RWPE2 (cell line): ENCODE measurements at regions not wholly inside any gene's neighbourhood (a gene's known extent, or its start where the extent isn't known, plus 50 kb on each side); places are given as distances from the start of the nearest gene placed in this dataset.

Source experiments
- ATAC-seq: fragments of 200-7000 bp; cut with Tn5 transposase; 3 replicates; pipeline ENCODE4 v1.9.1; 2021; ENCODE audit warnings: low read depth
- DNase-seq: peaks from one replicate; pipeline ENCODE4 v3.0.0-alpha.2; 2020; ENCODE audit warnings: low spot score
- H3K27ac ChIP-seq: fragments of 450-650 bp; 2 replicates; pipeline ENCODE4 v1.5.1; 2017; ENCODE audit warnings: mild to moderate bottlenecking; ENCODE audit not compliant: poor library complexity, severe bottlenecking
- H3K27me3 ChIP-seq: fragments of 250-450 bp; sonication (Bioruptor Pico); 2 replicates; pipeline ENCODE4 v1.5.1; 2021; ENCODE audit warnings: mild to moderate bottlenecking, moderate library complexity; ENCODE audit not compliant: insufficient read depth, poor library complexity, severe bottlenecking
- H3K36me3 ChIP-seq: fragments of 250-450 bp; sonication (Bioruptor Pico); 2 replicates; pipeline ENCODE4 v1.5.1; 2020; ENCODE audit warnings: low read depth, mild to moderate bottlenecking, moderate library complexity
- H3K4me1 ChIP-seq: fragments of 250-450 bp; sonication (Bioruptor Pico); 2 replicates; pipeline ENCODE4 v1.5.1; 2021; ENCODE audit warnings: mild to moderate bottlenecking, moderate library complexity; ENCODE audit not compliant: insufficient read depth, poor library complexity, severe bottlenecking
- H3K4me3 ChIP-seq: fragments of 250-450 bp; sonication (Bioruptor Pico); 2 replicates; pipeline ENCODE4 v1.5.1; 2021; ENCODE audit warnings: mild to moderate bottlenecking, moderate library complexity; ENCODE audit not compliant: severe bottlenecking
- H3K9me3 ChIP-seq: fragments of 250-450 bp; sonication (Bioruptor Pico); 2 replicates; pipeline ENCODE4 v1.5.1; 2021; ENCODE audit warnings: mild to moderate bottlenecking, moderate library complexity; ENCODE audit not compliant: severe bottlenecking
- CTCF ChIP-seq: fragments of 450-650 bp; IDR thresholded peaks from one replicate; pipeline ENCODE4 v1.5.1; 2017; ENCODE audit warnings: mild to moderate bottlenecking, moderate library complexity; ENCODE audit not compliant: poor library complexity, severe bottlenecking

GRCh38 chr18:62637403-62637802 is 77.9 kb upstream of the PHLPP1 start:
- Histone ChIP-seq H3K36me3 (no peaks in the 10 kb centered on the region), H3K9me3 (no peaks in the 10 kb centered on the region), H3K4me3 (no peak overlapping the region), H3K4me1 (peaks cover 16% of the 10 kb centered on the region), H3K27me3 (no peaks in the 10 kb centered on the region), H3K27ac (no peak overlapping the region)
- DNase-seq (no peak), ATAC-seq (no peak)
- no peak for TF ChIP-seq CTCF

DNA sequence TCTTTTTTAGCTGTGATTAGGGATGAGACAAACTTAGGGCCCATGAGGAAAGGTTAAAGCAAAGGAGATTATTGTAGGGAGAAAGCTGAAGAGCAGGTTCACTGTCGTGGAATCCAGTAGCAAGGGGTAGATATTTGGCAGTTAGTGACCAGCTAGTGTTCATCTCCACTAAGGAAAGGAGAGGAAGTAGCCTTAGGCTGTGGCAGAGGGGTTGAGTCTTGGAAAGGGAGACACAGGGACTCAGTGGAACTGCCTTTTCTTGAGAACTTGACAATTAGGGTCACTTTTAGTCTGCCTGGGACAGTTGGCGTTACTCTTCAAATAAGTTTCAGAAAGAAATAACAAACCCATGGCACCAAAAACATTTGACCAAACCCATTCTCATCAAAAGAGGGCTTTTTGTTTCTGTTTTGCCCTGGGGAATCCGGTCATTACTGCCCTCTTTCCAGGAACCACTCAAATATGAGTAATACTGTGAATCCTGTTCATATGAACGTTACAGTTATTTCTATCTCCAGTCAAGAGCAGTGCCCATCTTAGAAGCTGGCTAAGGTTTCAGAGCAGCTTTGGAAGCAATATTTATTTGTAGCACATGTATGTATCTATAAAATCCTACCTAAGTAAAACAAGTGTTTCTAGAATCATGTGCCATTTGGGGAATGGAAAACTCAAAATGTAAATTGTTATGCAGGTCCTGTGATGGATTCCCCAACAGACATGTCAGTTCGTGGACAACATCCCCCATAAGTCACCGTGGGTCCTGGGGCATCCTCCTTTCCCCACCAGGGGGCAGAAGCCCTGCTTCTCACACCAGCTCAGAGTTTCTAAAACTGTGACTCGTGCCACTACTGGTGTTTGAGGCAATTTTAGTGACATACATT is 77.3 kb upstream of the PHLPP1 start:
- DNase-seq (no peak), ATAC-seq (no peak)
- H3K9me3 ChIP-seq, result no peaks in the 10 kb centered on the region
- no peaks in the 10 kb centered on the region for H3K27me3 ChIP-seq
- H3K36me3 ChIP-seq, result no peaks in the 10 kb centered on the region
- H3K27ac ChIP-seq, result no peak overlapping the region
- TF ChIP-seq CTCF, result peak; percentile 30
- no peak overlapping the region for H3K4me3 ChIP-seq
- H3K4me1 ChIP-seq, result peaks cover 16% of the 10 kb centered on the region

DNA sequence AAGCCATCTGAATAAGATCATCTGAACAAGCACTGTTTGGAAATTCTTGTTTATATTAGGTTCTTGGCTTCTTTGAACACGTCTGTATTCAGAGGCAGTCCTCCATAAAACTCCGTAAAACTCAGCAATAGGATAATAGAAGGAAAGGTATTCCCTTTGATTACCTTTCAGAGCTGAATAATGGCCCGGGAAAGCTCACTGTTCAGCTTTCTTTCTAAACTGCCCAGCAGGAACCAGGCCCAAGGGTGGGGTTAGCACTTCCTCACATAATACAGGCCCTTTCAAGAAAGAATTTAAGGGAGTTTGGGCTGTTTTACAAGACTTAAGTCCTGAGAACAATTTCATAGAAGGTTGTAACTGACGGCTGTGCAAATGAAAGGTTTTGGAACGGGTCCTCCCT is 72.2 kb upstream of the PHLPP1 start:
- Histone ChIP-seq H3K9me3 (no peaks in the 10 kb centered on the region), H3K36me3 (no peaks in the 10 kb centered on the region), H3K27me3 (no peaks in the 10 kb centered on the region), H3K4me3 (no peak overlapping the region), H3K27ac (no peak overlapping the region), H3K4me1 (no peaks in the 10 kb centered on the region)
- ATAC-seq (no peak), DNase-seq (no peak)
- no peak for TF ChIP-seq CTCF

DNA sequence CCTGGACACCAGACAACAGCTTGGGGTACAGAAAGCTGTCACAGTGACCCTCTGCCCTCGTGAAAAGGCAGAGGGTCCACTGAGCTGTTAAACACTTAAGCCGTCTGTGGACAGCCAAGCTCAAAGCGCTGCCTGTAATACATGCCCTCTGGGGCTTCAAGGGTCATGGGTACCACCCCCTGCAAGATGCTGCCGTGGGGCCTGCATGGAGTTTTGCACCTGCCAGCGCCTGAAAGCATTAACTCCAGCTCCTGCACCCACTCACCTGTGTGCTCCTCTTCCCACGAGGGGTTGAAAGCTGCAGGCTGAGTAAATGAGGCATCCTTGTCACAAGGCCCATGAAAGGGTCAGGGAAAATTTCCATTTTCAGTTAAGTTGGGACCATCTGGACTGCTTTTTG is 70.6 kb upstream of the PHLPP1 start:
- H3K36me3 ChIP-seq, result no peaks in the 10 kb centered on the region
- H3K4me3 ChIP-seq, result no peak overlapping the region
- no peak overlapping the region for H3K27ac ChIP-seq
- no peak for ATAC-seq
- no peaks in the 10 kb centered on the region for H3K27me3 ChIP-seq
- TF ChIP-seq CTCF, result no peak
- no peaks in the 10 kb centered on the region for H3K4me1 ChIP-seq
- no peaks in the 10 kb centered on the region for H3K9me3 ChIP-seq
- no peak for DNase-seq

DNA sequence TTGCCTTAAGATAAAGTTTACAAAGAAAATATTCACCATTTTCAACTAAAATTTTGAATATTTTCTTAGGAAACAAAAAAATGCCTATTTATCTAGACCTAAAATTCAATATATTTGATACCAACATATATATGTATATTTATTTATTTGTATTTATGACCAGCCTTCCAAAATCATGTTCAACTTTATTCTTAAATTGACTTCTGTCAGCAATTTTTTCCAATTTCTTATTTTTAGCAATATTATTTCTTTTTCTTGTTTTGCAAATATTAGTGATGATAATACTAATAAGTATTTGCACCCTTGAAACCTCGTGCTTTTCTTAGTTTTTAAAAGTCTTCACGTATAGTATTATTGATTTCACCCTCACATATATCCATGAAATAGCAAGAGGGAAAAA is 68.2 kb upstream of the PHLPP1 start:
- no peak for DNase-seq
- no peaks in the 10 kb centered on the region for H3K4me1 ChIP-seq
- H3K9me3 ChIP-seq, result no peaks in the 10 kb centered on the region
- no peak overlapping the region for H3K4me3 ChIP-seq
- no peaks in the 10 kb centered on the region for H3K36me3 ChIP-seq
- H3K27me3 ChIP-seq, result no peaks in the 10 kb centered on the region
- no peak overlapping the region for H3K27ac ChIP-seq
- no peak for TF ChIP-seq CTCF
- ATAC-seq, result no peak
